ENCODE measurements at regions not wholly inside any gene's neighbourhood (a gene's known extent, or its start where the extent isn't known, plus 50 kb on each side); places are given as distances from the start of the nearest gene placed in this dataset.

- DNase-seq (ENCODE audit: low spot score): no peak
These were observed 544.1 kb downstream of the EPHA5 start for GRCh38 chr4:65126200-65126599.

- no peak for DNase-seq (ENCODE audit: low spot score)
These were observed 550.0 kb downstream of the EPHA5 start for GRCh38 chr4:65120287-65120686.

GRCh38 chr4:65102419-65102818, 567.9 kb downstream of the EPHA5 start:
- no peak for DNase-seq (ENCODE audit: low spot score)

GRCh38 chr4:65096630-65097029, 573.7 kb downstream of the EPHA5 start:
- DNase-seq (ENCODE audit: low spot score): no peak

GRCh38 chr4:65089666-65090065, 580.6 kb downstream of the EPHA5 start:
- peak; percentile 3 for DNase-seq (ENCODE audit: low spot score)

GRCh38 chr4:65083076-65083475, 587.2 kb downstream of the EPHA5 start:
- peak; percentile 79 for DNase-seq (ENCODE audit: low spot score)

GRCh38 chr4:65071564-65071963, 598.7 kb downstream of the EPHA5 start:
- no peak for DNase-seq (ENCODE audit: low spot score)

GRCh38 chr4:65069177-65069576, 601.1 kb downstream of the EPHA5 start:
- no peak for DNase-seq (ENCODE audit: low spot score)

GRCh38 chr4:65066106-65066505, 604.2 kb downstream of the EPHA5 start:
- no peak for DNase-seq (ENCODE audit: low spot score)

GRCh38 chr4:65063601-65064000, 606.7 kb downstream of the EPHA5 start:
- no peak for DNase-seq (ENCODE audit: low spot score)

- no peak for DNase-seq (ENCODE audit: low spot score)
These were observed 619.5 kb downstream of the EPHA5 start for GRCh38 chr4:65050786-65051185.

- peak; percentile 88 for DNase-seq (ENCODE audit: low spot score)
These were observed 623.8 kb downstream of the EPHA5 start for GRCh38 chr4:65046192-65047133.

GRCh38 chr4:65033899-65034298, 624.6 kb upstream of the TECRL start:
- no peak for DNase-seq (ENCODE audit: low spot score)

GRCh38 chr4:65028592-65028991, 619.3 kb upstream of the TECRL start:
- no peak for DNase-seq (ENCODE audit: low spot score)

GRCh38 chr4:65023883-65024670, 614.8 kb upstream of the TECRL start:
- no peak for DNase-seq (ENCODE audit: low spot score)

- DNase-seq (ENCODE audit: low spot score): no peak
These were observed 613.8 kb upstream of the TECRL start for GRCh38 chr4:65023081-65023480.

- DNase-seq (ENCODE audit: low spot score): peak; percentile 11
These were observed 612.5 kb upstream of the TECRL start for GRCh38 chr4:65021737-65022136.

GRCh38 chr4:65021149-65021548, 611.9 kb upstream of the TECRL start:
- DNase-seq (ENCODE audit: low spot score): no peak

- DNase-seq (ENCODE audit: low spot score): no peak
These were observed 610.5 kb upstream of the TECRL start for GRCh38 chr4:65019775-65020174.

GRCh38 chr4:65018313-65018712, 609.1 kb upstream of the TECRL start:
- no peak for DNase-seq (ENCODE audit: low spot score)

GRCh38 chr4:65014078-65014477, 604.8 kb upstream of the TECRL start:
- no peak for DNase-seq (ENCODE audit: low spot score)

GRCh38 chr4:65007841-65008439, 598.7 kb upstream of the TECRL start:
- DNase-seq (ENCODE audit: low spot score): peak; percentile 33
